ENCODE measurements at regions not wholly inside any gene's neighbourhood (a gene's known extent, or its start where the extent isn't known, plus 50 kb on each side); places are given as distances from the start of the nearest gene placed in this dataset.
A peak's percentile ranks its signal among the peaks of the same experiment; 100 is the strongest.
"Not testable (repeated sequence)": the region's sequence is repeated elsewhere in the genome, so short reads cannot be mapped to it uniquely, and the experiment has no call there.

GRCh38 chr2:21194147-21194546, 70.4 kb downstream of the TDRD15 start:
- ATAC-seq (ENCODE audit: low FRiP score): no peak
- no peak for TF ChIP-seq CTCF (IDR thresholded peaks at IDR 0.05)
- no peak for DNase-seq (ENCODE audit: low spot score)

GRCh38 chr2:21194858-21195271, 71.1 kb downstream of the TDRD15 start:
- DNase-seq (ENCODE audit: low spot score) (no peak), ATAC-seq (ENCODE audit: low FRiP score) (no peak)

GRCh38 chr2:21195326-21195725, 71.6 kb downstream of the TDRD15 start:
- no peak for TF ChIP-seq CTCF (IDR thresholded peaks at IDR 0.05)
- no peak for DNase-seq (ENCODE audit: low spot score)
- ATAC-seq (ENCODE audit: low FRiP score): no peak

More at GRCh38 chr2:21194858-21195271, 71.1 kb downstream of the TDRD15 start:
- no peak for TF ChIP-seq CTCF (IDR thresholded peaks at IDR 0.05)

DNA sequence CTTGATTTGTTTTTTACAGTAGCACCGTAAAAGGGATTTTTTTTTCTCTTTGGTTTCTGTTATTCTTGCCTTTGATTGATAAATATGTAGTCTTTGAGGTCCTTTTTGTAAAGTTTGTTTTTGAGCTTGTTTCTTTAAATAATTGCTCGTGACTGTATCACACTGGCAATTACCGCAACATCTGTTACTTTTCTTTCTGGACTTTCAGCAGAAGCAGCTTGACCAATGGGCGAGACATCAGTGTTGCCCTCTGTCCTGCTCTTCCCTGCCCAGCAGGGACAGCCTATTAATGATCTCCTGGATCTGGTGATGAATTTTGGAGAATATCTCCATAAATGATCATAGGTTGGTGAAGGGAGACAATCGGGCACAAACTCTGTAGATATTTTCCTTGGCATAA, 74.9 kb downstream of the TDRD15 start:
- no peak for TF ChIP-seq CTCF (IDR thresholded peaks at IDR 0.05)
- DNase-seq (ENCODE audit: low spot score) (no peak), ATAC-seq (ENCODE audit: low FRiP score) (no peak)

- TF ChIP-seq CTCF (IDR thresholded peaks at IDR 0.05): no peak
- DNase-seq (ENCODE audit: low spot score) (no peak), ATAC-seq (ENCODE audit: low FRiP score) (no peak)
These were observed 80.2 kb downstream of the TDRD15 start for GRCh38 chr2:21203976-21204375.

DNA sequence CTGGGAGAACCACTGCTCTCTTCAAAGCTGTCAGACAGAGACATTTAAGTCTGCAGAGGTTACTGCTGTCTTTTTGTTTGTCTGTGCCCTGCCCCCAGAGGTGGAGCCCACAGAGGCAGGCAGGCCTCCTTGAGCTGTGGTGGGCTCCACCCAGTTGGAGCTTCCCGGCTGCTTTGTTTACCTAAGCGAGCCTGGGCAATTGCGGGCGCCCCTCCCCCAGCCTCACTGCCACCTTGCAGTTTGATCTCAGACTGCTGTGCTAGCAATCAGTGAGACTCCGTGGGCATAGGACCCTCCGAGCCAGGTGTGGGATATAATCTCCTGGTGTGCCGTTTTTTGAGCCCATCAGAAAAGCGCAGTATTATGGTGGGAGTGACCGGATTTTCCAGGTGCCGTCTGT, 90.3 kb downstream of the TDRD15 start:
- not testable (repeated sequence) for DNase-seq (ENCODE audit: low spot score); ATAC-seq (ENCODE audit: low FRiP score)

GRCh38 chr2:21217442-21217841, 93.7 kb downstream of the TDRD15 start:
- no peak for TF ChIP-seq CTCF (IDR thresholded peaks at IDR 0.05)

DNA sequence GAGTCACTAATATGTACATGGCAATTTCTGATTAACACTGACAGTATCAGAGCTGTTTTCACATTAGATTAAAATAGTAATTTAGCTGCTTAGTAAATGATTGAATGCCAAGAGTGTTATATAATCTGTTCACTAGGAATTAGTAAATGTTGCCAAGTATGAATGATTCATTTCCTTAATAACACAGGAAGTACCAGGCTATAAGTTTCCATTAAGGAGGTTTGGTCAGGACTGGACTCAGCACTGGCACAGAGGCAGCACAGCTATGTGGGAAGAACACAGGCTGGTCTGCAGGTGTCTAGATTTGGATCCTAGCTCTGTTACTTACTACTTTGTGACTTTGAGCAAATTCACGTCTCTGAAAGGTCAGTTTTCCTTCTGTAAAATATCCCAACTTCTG, 97.2 kb downstream of the TDRD15 start:
- DNase-seq (ENCODE audit: low spot score) (no peak), ATAC-seq (ENCODE audit: low FRiP score) (peak; percentile 62)

More at GRCh38 chr2:21217442-21217841, 93.7 kb downstream of the TDRD15 start:
- ATAC-seq (ENCODE audit: low FRiP score) (no peak), DNase-seq (ENCODE audit: low spot score) (no peak)

More for the DNA sequence above, 97.2 kb downstream of the TDRD15 start:
- no peak for TF ChIP-seq CTCF (IDR thresholded peaks at IDR 0.05)

Measured in omental fat pad (tissue), 3 donors.